ENCODE measurements at regions not wholly inside any gene's neighbourhood (a gene's known extent, or its start where the extent isn't known, plus 50 kb on each side); places are given as distances from the start of the nearest gene placed in this dataset.

GRCh38 chr15:68503791-68504680, 72.1 kb upstream of the ITGA11 start:
- Histone ChIP-seq H3K27me3 (ENCODE audit: control insufficient read depth, insufficient read depth, low read length) (peaks cover 1% of the 10 kb centered on the region), H3K4me3 (ENCODE audit: low read depth, low read length) (no peak overlapping the region), H3K27ac (ENCODE audit: low read depth, low read length) (peak overlapping the region; percentile 11), H3K9me3 (ENCODE audit: control insufficient read depth, insufficient read depth, low read length) (peaks cover 2% of the 10 kb centered on the region; the same call in 1 of the 2 replicates)
- DNase-seq (ENCODE audit: low read depth, low spot score): no peak
- POLR2A ChIA-PET: interaction anchor here (0.7 kb wide), 1 partner anchor 10 kb away, joined by 3 read pairs; no protein-coding TSS in a partner anchor
- no peak for TF ChIP-seq CTCF (IDR thresholded peaks at IDR 0.05; ENCODE audit: low read depth, low read length)
- CTCF ChIA-PET: interaction anchor here (0.8 to 2.6 kb wide), 2 partner anchors 46 to 170 kb away, joined by 3 to 7 read pairs; no protein-coding TSS in a partner anchor

- H3K27me3 ChIP-seq (ENCODE audit: control insufficient read depth, insufficient read depth, low read length): peaks cover 3% of the 10 kb centered on the region
Observed at GRCh38 chr15:68504681-68505170, 72.8 kb upstream of the ITGA11 start.

GRCh38 chr15:68506071-68506470, 72.7 kb upstream of the CORO2B start:
- no peak for TF ChIP-seq CTCF (IDR thresholded peaks at IDR 0.05; ENCODE audit: low read depth, low read length)
- ChIA-PET CTCF (interaction anchor here (1.5 kb wide), 1 partner anchor 200 kb away, joined by 3 read pairs; no protein-coding TSS in a partner anchor), POLR2A (no interaction called here)
- H3K27ac ChIP-seq (ENCODE audit: low read depth, low read length): no peak overlapping the region
- H3K4me3 ChIP-seq (ENCODE audit: low read depth, low read length): no peak overlapping the region
- no peak for DNase-seq (ENCODE audit: low read depth, low spot score)
- H3K9me3 ChIP-seq (ENCODE audit: control insufficient read depth, insufficient read depth, low read length): no peaks in the 10 kb centered on the region
- peaks cover 5% of the 10 kb centered on the region for H3K27me3 ChIP-seq (ENCODE audit: control insufficient read depth, insufficient read depth, low read length)

More at GRCh38 chr15:68504681-68505170, 72.8 kb upstream of the ITGA11 start:
- peak overlapping the region; percentile 11 for H3K27ac ChIP-seq (ENCODE audit: low read depth, low read length)
- TF ChIP-seq CTCF (IDR thresholded peaks at IDR 0.05; ENCODE audit: low read depth, low read length): 0 out of 2 replicates have a peak, but pooled peaks have one; percentile 2
- no peak for DNase-seq (ENCODE audit: low read depth, low spot score)
- ChIA-PET POLR2A (no interaction called here), CTCF (interaction anchor here (0.8 to 2.6 kb wide), 3 partner anchors 20 to 198 kb away, joined by 3 to 7 read pairs (median 4); no protein-coding TSS in a partner anchor)
- no peaks in the 10 kb centered on the region for H3K9me3 ChIP-seq (ENCODE audit: control insufficient read depth, insufficient read depth, low read length)
- H3K4me3 ChIP-seq (ENCODE audit: low read depth, low read length): no peak overlapping the region

GRCh38 chr15:68507447-68507846, 71.3 kb upstream of the CORO2B start:
- no peak for TF ChIP-seq CTCF (IDR thresholded peaks at IDR 0.05; ENCODE audit: low read depth, low read length)
- Histone ChIP-seq H3K27me3 (ENCODE audit: control insufficient read depth, insufficient read depth, low read length) (peaks cover 5% of the 10 kb centered on the region), H3K4me3 (ENCODE audit: low read depth, low read length) (no peak overlapping the region), H3K27ac (ENCODE audit: low read depth, low read length) (no peak overlapping the region), H3K9me3 (ENCODE audit: control insufficient read depth, insufficient read depth, low read length) (no peaks in the 10 kb centered on the region)
- DNase-seq (ENCODE audit: low read depth, low spot score): no peak
- CTCF ChIA-PET: no interaction called here
- POLR2A ChIA-PET: no interaction called here
